GM18511 (cell line): ENCODE measurements at regions not wholly inside any gene's neighbourhood (a gene's known extent, or its start where the extent isn't known, plus 50 kb on each side); places are given as distances from the start of the nearest gene placed in this dataset.
"Not testable (repeated sequence)": the region's sequence is repeated elsewhere in the genome, so short reads cannot be mapped to it uniquely, and the experiment has no call there.

ENCODE experiments used
- ATAC-seq: cut with Tn5 transposase; IDR thresholded peaks from one replicate; pipeline ENCODE4 v1.9.1; 2021; ENCODE audit warnings: mild to moderate bottlenecking, moderate library complexity; ENCODE audit not compliant: unreplicated experiment

DNA sequence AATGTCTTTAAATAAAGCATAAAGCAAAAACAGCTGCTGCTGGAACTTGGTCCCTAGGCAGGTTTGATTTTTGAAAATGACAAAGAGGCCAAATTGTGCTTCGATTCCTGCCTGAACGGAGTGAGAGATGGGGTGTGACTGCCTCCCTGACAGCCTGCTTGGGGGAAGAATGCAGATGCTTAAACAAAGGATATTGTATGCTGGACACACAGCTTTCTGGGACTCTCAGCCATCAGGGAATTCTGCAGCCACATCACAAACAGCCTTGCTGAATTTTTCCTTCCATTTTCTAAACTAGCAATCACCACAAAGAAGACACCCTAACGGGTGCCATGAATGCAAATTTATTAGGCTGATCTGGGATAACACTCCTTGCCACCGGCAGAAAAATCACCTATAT is 83.9 kb upstream of the CPEB2 start:
- ATAC-seq, result no peak

DNA sequence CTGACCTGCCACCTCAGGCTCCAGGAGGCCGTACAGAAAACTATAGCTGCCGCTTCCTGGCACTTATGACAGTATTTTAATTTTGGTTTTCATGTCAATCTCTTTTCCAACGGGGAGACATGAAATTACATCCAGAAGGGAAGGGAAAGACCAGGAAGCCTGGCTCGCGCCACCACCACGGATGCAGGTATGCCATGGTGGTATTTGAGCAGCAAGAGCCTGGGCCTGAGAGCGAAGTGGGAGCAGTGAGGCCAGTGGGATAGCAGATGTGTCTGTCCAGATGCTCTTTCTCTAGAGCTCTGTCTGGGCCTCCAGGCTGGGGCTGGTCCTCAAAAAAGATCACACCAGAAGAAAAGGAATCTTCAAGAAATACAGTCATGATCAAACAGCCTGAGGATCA is 82.5 kb upstream of the CPEB2 start:
- ATAC-seq, result no peak

DNA sequence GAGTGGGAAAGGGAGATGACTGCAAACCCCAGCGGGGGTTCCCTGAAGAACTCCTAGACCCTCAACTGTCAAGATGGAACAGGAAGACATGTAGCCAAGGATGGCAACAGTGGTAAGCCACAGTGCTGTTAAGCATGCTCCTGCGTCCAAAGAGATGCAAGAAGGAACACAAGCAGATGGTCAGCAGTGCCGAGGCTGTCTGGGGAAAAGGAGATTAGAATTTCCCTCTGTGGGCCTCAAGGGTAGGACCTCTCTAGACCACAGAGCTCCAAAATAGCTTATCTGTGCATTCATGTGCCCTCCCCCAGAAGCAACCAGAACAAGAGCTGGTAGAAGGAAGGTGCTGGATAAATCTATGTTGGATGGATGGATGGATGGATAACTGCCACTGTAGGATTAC is 82.0 kb upstream of the CPEB2 start:
- no peak for ATAC-seq

DNA sequence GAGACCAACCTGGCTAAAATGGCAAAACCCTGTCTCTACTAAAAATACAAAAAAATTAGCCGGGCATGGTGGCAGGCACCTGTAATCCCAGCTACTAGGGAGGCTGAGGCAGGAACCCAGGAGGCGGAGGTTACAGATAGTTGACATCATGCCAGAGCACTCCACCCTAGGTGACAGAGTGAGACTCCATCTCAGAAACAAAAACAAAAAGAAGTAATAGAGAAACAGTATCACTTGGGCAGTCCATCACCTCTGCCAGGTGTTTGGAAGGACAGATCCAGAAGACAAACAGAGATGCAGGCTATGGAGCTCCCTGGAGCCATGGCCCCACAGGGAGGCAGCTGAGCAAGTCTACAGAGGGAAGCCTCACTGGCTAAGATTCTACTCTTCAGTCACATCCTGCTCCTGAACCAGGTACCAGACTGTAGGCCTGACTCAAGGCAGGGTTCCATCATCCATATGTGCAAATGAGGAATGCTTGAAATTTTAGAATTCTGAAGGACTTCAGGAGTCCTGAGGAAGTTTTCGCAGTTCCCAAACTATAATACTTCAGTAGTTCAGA is 81.4 kb upstream of the CPEB2 start:
- no peak for ATAC-seq

DNA sequence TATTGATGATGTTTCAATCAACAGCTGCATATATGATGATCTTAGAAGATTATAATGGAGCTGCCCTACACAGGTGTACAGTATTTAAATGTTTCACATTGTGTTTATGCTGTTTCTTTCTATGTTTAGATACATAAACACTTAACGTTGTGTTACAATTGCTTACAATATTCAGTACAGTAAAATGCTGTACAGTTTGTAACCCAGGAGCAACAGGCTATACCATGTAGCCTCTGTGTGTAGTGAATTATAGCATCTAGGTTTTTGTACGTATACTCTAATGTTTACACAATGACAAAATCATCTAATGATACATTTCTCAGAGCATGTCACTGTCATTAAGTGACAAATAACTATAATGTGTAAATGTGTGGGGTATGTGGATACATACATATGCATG is 80.5 kb upstream of the CPEB2 start:
- not testable (repeated sequence) for ATAC-seq

- ATAC-seq, result no peak
These were observed 78.0 kb upstream of the CPEB2 start for GRCh38 chr4:14924076-14924811.

DNA sequence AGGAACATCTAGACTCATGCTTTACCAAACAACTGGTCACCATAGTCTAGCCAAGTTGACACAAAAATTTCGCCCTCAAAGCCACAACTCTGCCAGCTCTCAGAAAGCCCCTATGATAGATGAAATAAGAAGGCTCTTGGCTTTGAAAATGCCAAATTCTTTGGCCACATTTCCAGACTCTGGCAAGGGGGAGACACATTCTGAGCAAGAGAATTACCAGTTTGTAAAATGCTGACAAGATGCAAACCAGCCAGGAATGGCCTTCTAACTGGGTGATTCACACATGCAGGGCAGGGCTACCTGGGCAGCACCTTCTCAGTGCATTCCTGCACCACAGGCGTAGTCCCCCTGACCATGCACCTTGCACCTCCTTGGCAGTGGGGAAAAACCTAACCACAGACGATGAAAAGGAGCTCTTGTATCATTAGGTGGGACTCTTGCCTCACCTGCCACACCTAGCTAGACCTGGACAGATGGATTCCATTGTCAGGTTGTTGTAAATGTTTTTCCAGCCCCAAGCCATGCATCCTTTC is 77.4 kb upstream of the CPEB2 start:
- no peak for ATAC-seq

- ATAC-seq, result no peak
These were observed 76.8 kb upstream of the CPEB2 start for GRCh38 chr4:14925471-14925870.

- ATAC-seq, result no peak
These were observed 75.9 kb upstream of the CPEB2 start for GRCh38 chr4:14926368-14926767.

DNA sequence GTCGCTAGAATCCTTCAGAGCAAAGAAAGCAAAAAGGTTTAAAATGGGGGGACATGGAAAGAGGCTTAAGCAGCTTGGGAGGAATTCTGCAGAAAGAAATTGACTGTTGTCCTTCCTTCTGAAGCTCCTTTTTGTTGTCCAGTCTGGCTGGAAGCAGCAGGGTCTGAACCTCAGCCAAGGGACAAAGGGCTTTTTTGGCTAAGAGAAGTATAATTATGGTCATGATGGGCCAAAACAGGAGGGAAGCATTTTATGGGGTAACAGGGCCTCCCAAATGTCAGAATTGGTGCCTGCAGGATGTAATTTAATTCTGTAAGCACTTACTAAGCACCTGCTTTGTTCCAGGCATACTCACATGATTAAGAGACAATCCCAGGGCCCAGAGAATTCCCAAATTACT is 74.2 kb upstream of the CPEB2 start:
- no peak for ATAC-seq

DNA sequence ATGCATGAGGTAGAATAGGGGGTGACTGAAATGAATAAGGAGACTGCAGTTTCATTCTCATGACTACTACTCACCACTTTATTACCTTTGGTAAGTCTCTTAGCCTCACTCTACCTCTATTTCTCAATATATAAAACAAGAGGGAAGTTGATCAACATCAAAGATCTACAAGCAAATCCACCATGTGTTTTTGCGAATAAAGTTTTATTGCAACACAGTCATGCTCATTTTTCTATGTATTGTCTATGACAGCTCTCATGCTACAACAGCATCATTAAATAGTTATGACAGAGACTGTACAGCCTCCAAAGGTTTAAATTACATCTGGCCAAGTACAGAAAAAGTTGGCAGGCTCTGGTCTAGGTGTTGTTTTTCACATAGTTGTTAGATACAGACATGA is 72.6 kb upstream of the CPEB2 start:
- no peak for ATAC-seq

GRCh38 chr4:14934704-14935390 is 67.4 kb upstream of the CPEB2 start:
- ATAC-seq, result no peak

DNA sequence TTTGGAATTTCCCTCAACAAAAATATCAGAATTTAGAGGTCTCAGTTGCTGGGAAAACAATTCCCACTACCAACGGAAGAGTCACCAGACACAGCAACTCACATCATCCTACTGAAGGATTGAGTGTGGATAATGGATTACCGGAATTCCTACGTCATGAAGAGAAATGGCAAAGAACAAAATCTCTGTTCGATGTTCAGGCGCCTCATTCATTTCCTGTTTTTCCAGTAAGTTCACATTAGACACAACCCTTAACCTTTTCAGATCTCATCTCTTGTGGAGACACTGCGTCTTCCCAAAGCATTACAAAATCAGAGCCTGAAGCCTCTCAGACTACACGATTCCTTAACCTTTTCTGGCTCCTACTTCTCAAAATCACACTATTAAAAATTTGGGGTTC is 58.5 kb upstream of the CPEB2 start:
- no peak for ATAC-seq

GRCh38 chr4:14952352-14952751 is 49.9 kb upstream of the CPEB2 start:
- peak; percentile 71 for ATAC-seq
